Activated T-cell treated with anti-CD3 and anti-CD28 coated beads for 48 hours (primary cell): ENCODE measurements at regions not wholly inside any gene's neighbourhood (a gene's known extent, or its start where the extent isn't known, plus 50 kb on each side); places are given as distances from the start of the nearest gene placed in this dataset.

ENCODE experiments used
- DNase-seq: peaks from one replicate; pipeline ENCODE4 v3.0.0-alpha.2; 2020; ENCODE audit warnings: low read depth

- no peak for DNase-seq
These were observed 55.6 kb upstream of the ALOX12 start for GRCh38 chr17:6940186-6940649.

- no peak for DNase-seq
These were observed 53.9 kb upstream of the ALOX12 start for GRCh38 chr17:6941989-6942388.

DNA sequence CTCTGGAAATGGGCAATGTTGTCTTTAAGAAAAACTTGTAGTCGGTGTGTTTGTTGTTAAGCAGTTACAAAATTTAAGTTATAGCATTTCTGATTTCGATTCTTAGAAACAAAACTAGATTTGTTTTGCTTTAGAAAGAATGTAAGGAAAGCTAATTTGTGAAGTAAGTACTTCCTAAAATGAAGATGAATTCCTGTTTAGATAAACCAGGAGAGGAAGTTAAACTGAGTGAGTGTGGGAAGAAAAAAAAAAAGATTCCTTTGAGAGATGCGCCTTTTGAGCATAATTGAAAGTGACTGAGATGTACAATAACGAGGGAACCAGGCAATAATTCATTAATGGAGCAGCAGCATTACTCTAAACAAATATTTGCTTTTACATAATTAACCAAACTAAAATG is 52.4 kb upstream of the ALOX12 start:
- DNase-seq: no peak
